GM23338 (cell line): ENCODE measurements at regions not wholly inside any gene's neighbourhood (a gene's known extent, or its start where the extent isn't known, plus 50 kb on each side); places are given as distances from the start of the nearest gene placed in this dataset.

Source experiments
- ATAC-seq: fragments of 200-7000 bp; cut with Tn5 transposase; 3 replicates; pipeline ENCODE4 v1.9.1; 2020
- DNase-seq: peaks from one replicate; pipeline ENCODE4 v3.0.0-alpha.2; 2015; ENCODE audit warnings: low spot score
- H2AFZ ChIP-seq: fragments of 200-600 bp; sonication (generic); 2 replicates; pipeline ENCODE4 v1.8.0; 2016; ENCODE audit warnings: antibody characterized with exemption, mild to moderate bottlenecking, moderate library complexity
- H3F3A ChIP-seq: fragments of 200-600 bp; sonication (generic); replicated peaks from 2 replicates; pipeline ENCODE4 v1.8.0; 2017; ENCODE audit warnings: antibody characterized with exemption, mixed run types, low read depth
- H3K27ac ChIP-seq: fragments of 200-600 bp; sonication (generic); 2 replicates; pipeline ENCODE4 v1.6.1; 2016; ENCODE audit warnings: low read depth
- H3K27me3 ChIP-seq: fragments of 200-600 bp; sonication (generic); 2 replicates; pipeline ENCODE4 v1.8.0; 2016; ENCODE audit warnings: mild to moderate bottlenecking, mixed run types, moderate library complexity; ENCODE audit not compliant: insufficient read depth
- H3K36me3 ChIP-seq: fragments of 200-600 bp; sonication (generic); 2 replicates; pipeline ENCODE4 v1.8.0; 2016; ENCODE audit warnings: mild to moderate bottlenecking; ENCODE audit not compliant: insufficient read depth
- H3K4me1 ChIP-seq: fragments of 200-600 bp; sonication (generic); 2 replicates; pipeline ENCODE4 v1.8.0; 2016; ENCODE audit warnings: mild to moderate bottlenecking, moderate library complexity; ENCODE audit not compliant: insufficient read depth
- H3K4me2 ChIP-seq: fragments of 200-600 bp; sonication (generic); 2 replicates; pipeline ENCODE4 v1.7.1; 2017; ENCODE audit warnings: mixed run types
- H3K4me3 ChIP-seq: fragments of 200-600 bp; sonication (generic); 2 replicates; pipeline ENCODE4 v1.6.1; 2016; ENCODE audit warnings: mixed run types
- H3K79me2 ChIP-seq: fragments of 200-600 bp; sonication (generic); replicated peaks from 2 replicates; pipeline ENCODE4 v1.8.0; 2017; ENCODE audit warnings: mild to moderate bottlenecking; ENCODE audit not compliant: insufficient read depth
- H3K9me2 ChIP-seq: fragments of 200-600 bp; sonication (generic); 2 replicates; pipeline ENCODE4 v1.8.0; 2017; ENCODE audit not compliant: insufficient read depth
- H4K20me1 ChIP-seq: fragments of 200-600 bp; sonication (generic); replicated peaks from 2 replicates; pipeline ENCODE4 v1.8.0; 2017; ENCODE audit warnings: mild to moderate bottlenecking; ENCODE audit not compliant: insufficient read depth
- H3K27ac Mint-ChIP-seq: 2 replicates; pipeline ENCODE4 v1.8.0; 2020; ENCODE audit warnings: inconsistent platforms, mild to moderate bottlenecking, moderate library complexity, mixed read lengths
- H3K27me3 Mint-ChIP-seq: 3 replicates; pipeline ENCODE4 v1.8.0; 2022; ENCODE audit warnings: low read depth, mild to moderate bottlenecking, moderate library complexity, mixed read lengths, inconsistent platforms; ENCODE audit not compliant: insufficient read depth, poor library complexity
- H3K36me3 Mint-ChIP-seq: 3 replicates; pipeline ENCODE4 v1.8.0; 2021; ENCODE audit warnings: low read depth, mild to moderate bottlenecking, inconsistent platforms, moderate library complexity, mixed read lengths
- H3K4me1 Mint-ChIP-seq: 3 replicates; pipeline ENCODE4 v1.8.0; 2020; ENCODE audit warnings: mild to moderate bottlenecking, inconsistent platforms, mixed read lengths
- H3K4me3 Mint-ChIP-seq: 3 replicates; pipeline ENCODE4 v1.8.0; 2021; ENCODE audit warnings: moderate library complexity, mild to moderate bottlenecking, inconsistent platforms, mixed read lengths
- H3K9me3 Mint-ChIP-seq: 3 replicates; pipeline ENCODE4 v1.8.0; 2020; ENCODE audit warnings: moderate library complexity, mild to moderate bottlenecking, inconsistent platforms, mixed read lengths
- CTCF ChIP-seq, 2 experiments: fragments of 200-600 bp in 1 of 2; sonication (generic) in 1 of 2; conservative IDR thresholded peaks; 2 replicates each; pipeline versions ENCODE4 v1.5.1 to v1.6.1; 2016 to 2017; ENCODE audit warnings: antibody characterized with exemption in 2 of 2, low read depth in 2 of 2, mild to moderate bottlenecking in 2 of 2, moderate library complexity in 1 of 2
- EZH2 ChIP-seq: fragments of 200-600 bp; sonication (generic); IDR thresholded peaks from one replicate; pipeline ENCODE4 v1.8.0; 2017; ENCODE audit warnings: antibody characterized with exemption, mild to moderate bottlenecking, low read depth; ENCODE audit not compliant: unreplicated experiment
- EZH2phosphoT487 ChIP-seq: fragments of 200-600 bp; sonication (generic); IDR thresholded peaks from one replicate; pipeline ENCODE4 v1.8.1; 2018; ENCODE audit warnings: antibody characterized with exemption; ENCODE audit not compliant: unreplicated experiment
- REST ChIP-seq: IDR thresholded peaks from one replicate; pipeline ENCODE4 v1.6.1; 2018; ENCODE audit warnings: antibody characterized with exemption; ENCODE audit not compliant: unreplicated experiment
- STAT1 ChIP-seq: IDR thresholded peaks from one replicate; pipeline ENCODE4 v1.6.1; 2016; ENCODE audit warnings: antibody characterized with exemption; ENCODE audit not compliant: unreplicated experiment
- ZNF114 ChIP-seq: fragments of 250-450 bp; sonication (Bioruptor Pico); IDR thresholded peaks from 2 replicates; pipeline ENCODE4 v1.5.0; 2020; ENCODE audit warnings: mild to moderate bottlenecking, moderate library complexity
- ZNF462 ChIP-seq: fragments of 250-450 bp; sonication (Bioruptor Pico); IDR thresholded peaks from 2 replicates; pipeline ENCODE4 v1.5.0; 2020; ENCODE audit warnings: mild to moderate bottlenecking, moderate library complexity

- no peak for TF ChIP-seq REST
- TF ChIP-seq STAT1: no peak
- TF ChIP-seq ZNF114 (CRISPR knock-in tag): no peak
Observed at GRCh38 chr2:198905881-198906612, 551.7 kb downstream of the SATB2 start (continued).

- Mint-ChIP-seq H3K4me3 (no peak overlapping the region), H3K27ac (no peak overlapping the region; the same call in 1 of the 2 replicates), H3K4me1 (no peaks in the 10 kb centered on the region), H3K27me3 (no peaks in the 10 kb centered on the region), H3K9me3 (no peaks in the 10 kb centered on the region), H3K36me3 (no peaks in the 10 kb centered on the region)
- Histone ChIP-seq H3K4me1 (no peaks in the 10 kb centered on the region), H3K27ac (no peak overlapping the region), H3K79me2 (no peaks in the 10 kb centered on the region), H3K9me2 (peaks cover 5% of the 10 kb centered on the region; the same call in 1 of the 2 replicates), H2AFZ (no peak overlapping the region; the same call in 1 of the 2 replicates), H3K27me3 (no peaks in the 10 kb centered on the region), H3F3A (no peaks in the 10 kb centered on the region), H4K20me1 (no peaks in the 10 kb centered on the region), H3K36me3 (no peaks in the 10 kb centered on the region), H3K4me3 (no peak overlapping the region), H3K4me2 (no peak overlapping the region)
- ATAC-seq (no peak), DNase-seq (peak; percentile 13)
- TF ChIP-seq CTCF (conservative IDR thresholded peaks at IDR 0.05; ENCODE audit: low read depth in 2 of 2) (0 out of 4 replicates have a peak, but pooled peaks of 1 of the 2 experiments have one; percentile 10), ZNF462 (CRISPR knock-in tag) (no peak), REST (no peak), ZNF114 (CRISPR knock-in tag) (no peak), EZH2 (no peak), EZH2phosphoT487 (no peak)
Observed at GRCh38 chr2:198901894-198902293, 555.8 kb downstream of the SATB2 start.
